ENCODE measurements at regions not wholly inside any gene's neighbourhood (a gene's known extent, or its start where the extent isn't known, plus 50 kb on each side); places are given as distances from the start of the nearest gene placed in this dataset.

DNA sequence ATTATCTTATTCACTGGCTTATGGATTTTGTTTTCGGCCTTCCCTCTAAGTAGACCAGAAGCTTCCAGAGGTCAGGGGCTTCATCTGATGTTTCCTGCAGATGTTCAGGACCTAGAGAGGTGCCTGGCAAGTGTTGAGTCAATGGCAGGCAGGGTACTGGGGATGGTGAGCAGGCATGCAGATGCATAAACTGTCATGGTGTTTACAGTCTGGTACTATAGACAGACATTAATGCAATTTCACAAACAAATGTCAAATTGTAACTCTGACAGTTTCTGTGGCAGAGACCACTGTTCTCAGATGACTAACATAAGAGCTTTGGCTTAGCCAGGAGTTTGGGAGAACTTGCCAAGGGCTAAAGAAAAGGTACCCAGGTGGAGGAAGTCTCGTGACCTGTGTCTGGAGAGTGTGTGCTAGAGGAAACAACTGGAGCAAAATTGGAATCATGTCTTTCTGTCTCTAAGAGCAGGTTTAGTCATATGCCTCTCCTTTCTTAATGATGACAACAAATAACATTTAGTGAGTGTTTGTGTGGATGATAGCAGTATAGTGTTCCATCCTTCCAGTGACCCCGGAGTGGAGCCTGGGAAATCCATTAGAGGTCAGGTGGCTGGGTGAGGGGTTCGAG is 53.7 kb upstream of the TRAK1 start:
- DNase-seq (ENCODE audit: low read depth): no peak

DNA sequence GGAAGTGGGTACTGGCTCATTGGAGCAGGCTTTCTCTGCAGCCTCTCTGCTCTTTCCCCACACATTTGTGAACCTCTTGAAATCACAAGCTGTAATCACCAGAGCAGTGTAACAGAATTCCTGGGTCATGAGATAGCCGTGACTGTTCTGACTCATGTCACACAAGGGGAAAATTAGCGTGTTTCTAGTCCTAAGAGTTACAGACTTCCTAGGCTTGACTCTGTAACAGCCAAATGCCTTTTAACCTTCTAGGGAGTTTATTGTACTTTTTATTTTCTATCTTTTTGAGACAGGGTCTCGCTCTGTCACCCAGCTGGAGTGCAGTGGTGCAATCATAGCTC is 54.7 kb upstream of the TRAK1 start:
- no peak for DNase-seq (ENCODE audit: low read depth)

- DNase-seq (ENCODE audit: low read depth): no peak
Observed at GRCh38 chr3:42035816-42036482, 55.2 kb upstream of the TRAK1 start.

DNA sequence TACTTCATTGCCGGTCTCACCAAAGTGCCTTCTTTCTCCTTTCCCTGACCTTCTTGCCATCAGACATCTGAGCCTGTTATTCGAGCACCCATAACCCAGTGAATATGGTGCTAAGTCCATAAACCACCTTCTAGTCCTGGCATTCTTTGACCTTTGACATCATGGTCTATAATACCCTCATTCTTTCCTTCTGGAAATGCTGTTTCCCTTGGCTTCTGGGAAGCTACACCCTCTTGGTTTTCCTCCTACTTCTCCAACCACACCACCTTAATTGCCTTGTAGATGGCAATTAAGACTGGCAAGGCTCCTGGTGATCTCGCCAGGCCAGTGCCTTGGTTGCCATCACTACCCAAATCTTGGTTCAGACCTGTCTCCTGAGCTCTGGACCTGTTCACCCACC is 56.1 kb upstream of the TRAK1 start:
- no peak for DNase-seq (ENCODE audit: low read depth)

DNA sequence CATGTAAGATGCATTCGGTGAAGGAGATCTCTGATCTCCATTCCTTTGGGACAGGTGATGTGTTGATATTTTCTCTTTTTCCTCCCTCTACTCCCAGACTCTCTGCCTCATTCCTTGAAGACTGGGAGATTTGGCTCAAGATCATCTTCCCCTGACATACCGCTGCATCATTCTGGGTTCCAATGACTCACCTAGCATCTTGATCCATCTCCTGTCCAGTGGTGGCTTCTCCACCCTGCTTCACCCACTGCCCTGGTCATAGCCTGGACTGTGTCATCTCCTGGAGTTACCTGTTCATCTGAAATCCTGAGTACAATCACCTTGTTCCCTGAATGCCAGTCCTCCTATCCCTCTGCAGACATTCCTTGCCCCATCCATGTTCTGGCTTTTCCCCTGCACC is 57.4 kb upstream of the TRAK1 start:
- DNase-seq (ENCODE audit: low read depth): no peak

GRCh38 chr3:42032693-42033349 is 58.3 kb upstream of the TRAK1 start:
- DNase-seq (ENCODE audit: low read depth): no peak

DNA sequence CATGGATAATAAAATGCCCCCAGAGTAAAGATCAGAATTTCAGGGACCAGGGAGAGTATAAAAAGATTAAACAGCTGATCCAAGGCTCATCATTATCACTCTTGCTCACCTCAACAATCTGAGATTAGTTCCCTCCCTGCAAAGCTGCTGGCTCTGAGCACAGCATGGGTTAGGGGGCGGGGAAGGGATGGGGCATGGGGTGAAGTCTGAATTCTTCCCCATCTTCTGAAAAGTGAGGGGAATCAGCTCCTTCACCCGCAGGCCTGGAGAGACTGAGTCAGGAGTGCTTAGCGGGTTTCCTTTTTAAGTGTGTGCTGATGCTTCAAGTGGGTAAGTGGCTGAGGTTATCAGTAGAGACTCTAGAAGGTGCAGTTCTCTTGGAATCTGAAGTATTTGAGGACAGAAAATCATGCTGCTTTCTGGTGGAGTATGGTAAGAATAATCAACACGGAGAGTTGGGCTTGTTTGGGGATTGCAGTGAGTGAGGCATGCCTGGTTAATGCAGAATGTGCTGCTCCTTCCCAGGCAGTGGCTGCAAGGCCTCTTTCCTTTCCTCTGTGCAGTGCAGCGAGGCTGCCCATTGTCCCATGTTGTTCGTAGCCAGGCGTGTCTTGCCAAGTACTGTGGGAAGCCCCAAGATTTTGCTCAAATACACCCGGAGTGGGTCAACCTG is 59.2 kb upstream of the TRAK1 start:
- no peak for DNase-seq (ENCODE audit: low read depth)

DNA sequence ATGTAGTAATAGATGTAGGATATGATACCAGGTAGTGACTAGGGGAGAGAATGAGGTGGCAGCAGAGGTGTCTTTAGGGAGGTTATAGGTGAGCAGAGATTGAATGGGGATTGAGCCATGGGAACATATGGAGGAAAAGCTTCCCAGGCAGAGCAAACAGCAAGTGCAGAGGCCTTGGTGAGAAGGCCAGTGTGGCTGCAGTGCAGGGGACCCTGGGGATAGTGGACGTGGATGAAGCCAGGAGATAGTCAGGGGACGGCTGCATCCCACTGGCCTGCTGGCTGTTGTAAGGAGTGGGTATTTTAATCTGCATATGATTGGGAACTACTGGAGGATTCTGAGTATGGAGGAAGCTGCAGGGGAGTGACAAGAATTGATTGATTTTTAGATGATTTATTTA is 62.7 kb upstream of the TRAK1 start:
- no peak for DNase-seq (ENCODE audit: low read depth)

- DNase-seq (ENCODE audit: low read depth): no peak
Observed at GRCh38 chr3:42027571-42027970, 63.6 kb upstream of the TRAK1 start.

DNA sequence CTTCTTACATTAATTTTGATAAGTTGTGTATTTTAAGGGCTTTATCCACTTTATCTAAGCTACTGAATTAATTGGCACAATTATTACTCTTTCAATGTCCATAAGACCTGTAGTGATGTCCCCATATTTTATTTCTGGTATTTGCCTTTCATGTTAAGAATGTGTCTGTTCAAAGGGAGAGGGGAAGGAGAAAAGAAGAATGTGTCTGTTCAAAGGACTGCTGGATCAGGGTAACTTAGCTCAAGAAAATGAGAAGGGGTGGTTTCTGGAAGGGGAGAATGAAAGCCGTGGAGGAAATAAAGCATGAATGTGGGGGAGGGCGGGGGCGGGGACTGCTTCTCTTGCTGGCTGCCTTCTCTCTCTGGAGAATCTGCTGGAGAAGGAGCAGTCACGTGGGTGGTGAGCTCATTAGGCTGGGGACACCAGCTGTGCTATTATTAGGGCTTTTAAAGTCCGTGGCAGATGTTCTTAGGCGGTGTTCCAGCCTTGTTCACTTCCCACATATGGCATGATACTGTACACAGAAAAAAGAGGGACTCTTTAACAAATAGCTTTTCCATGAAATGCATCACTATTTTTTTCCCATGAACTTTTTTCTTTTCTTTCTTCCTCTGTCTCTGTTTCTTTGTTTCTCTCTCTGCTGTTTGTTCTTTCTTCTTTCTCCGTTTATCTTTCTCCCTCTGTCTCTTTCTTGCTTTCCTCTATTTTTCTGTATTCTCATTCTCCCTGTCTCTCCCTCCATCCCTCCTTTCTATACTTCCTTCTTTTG is 63.7 kb upstream of the ULK4 start:
- DNase-seq (ENCODE audit: low read depth): no peak

DNA sequence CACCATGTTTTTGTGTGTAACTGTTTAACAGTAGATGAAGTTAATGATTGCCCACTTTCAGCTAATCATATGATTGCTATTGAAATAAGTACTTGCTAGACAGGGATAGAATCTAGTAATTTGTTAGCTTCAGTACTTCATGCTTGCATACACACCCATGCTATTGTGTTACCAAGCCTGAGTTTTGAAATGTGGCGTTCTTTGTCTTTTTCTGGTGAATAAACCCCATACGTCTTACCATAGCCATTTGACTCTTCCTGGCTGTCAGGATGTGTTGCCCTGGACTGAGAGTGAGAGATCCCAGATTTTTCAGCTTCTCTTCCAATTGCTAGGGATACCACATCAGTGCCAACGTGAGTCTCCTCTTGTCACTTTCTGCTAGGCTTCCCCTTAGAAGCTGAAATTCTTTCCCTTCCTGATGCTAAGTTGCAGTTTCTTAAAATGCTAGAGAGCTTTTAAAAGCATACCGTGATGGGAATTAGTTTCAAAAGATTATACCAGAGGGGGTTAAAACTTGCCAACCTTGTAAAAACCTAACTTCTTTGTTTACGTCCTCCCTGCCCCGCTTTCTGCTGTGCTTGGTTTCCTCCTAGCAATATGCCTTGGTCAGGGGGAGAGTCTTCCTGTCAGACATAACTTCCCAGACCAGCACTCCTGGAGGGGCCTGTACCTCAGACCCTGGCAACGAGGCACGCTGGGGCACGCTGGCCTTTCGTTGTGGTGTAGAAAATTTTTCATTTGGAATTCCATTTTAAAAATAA is 62.9 kb upstream of the ULK4 start:
- DNase-seq (ENCODE audit: low read depth): no peak

DNA sequence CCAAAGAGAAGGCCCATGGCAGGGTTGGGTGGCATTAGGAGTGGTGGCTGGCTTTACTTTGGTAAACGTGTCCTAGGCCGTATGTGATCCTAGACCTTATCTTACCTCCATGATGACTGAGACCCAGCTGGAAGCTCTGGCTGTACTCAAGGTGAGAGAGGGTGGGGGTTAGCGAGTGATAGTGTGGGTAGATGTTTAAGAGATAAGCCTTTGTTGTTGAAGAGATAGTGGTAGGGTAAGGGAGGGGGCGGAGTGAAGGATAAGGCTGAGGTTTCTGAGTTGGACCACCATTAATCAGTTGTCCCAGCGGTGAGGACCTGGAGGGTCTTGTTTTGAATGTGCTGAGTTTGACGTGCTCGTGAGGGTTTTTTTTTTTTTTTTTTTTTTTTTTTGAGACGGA is 61.5 kb upstream of the ULK4 start:
- no peak for DNase-seq (ENCODE audit: low read depth)

- no peak for DNase-seq (ENCODE audit: low read depth)
Observed at GRCh38 chr3:42022355-42022754, 60.5 kb upstream of the ULK4 start.

DNA sequence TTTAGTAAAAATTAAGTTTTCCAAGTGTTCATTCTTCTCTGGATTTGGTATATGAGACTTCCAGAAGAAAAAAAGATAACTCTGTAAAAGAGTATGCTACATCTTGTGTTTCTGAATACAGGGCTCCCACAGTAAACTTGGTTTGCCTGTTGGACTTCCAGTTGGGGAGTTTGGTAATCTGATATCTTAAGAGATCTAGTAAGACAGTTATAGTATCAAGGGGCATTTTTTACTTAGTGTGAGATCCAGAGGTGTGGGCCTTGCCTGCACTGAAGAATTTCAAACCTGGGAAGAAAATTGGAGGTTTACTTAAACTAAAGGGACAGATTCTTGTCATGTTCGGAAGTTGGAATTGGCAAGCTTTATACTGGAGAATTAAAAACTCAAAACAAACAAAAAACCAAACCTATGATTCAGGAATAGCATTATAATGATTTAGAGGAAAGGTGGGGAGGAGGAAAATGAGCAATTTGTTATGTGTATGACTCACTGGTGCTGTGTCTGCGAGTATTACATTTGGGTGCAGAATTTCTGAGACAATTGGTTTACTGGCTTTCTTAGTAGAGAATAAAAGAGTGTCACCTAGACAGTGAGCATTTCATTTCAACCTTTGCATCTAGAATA is 58.9 kb upstream of the ULK4 start:
- DNase-seq (ENCODE audit: low read depth): no peak

- DNase-seq (ENCODE audit: low read depth): no peak
Observed at GRCh38 chr3:42019953-42020260, 58.0 kb upstream of the ULK4 start.

- no peak for DNase-seq (ENCODE audit: low read depth)
Observed at GRCh38 chr3:42019144-42019952, 57.4 kb upstream of the ULK4 start.

DNA sequence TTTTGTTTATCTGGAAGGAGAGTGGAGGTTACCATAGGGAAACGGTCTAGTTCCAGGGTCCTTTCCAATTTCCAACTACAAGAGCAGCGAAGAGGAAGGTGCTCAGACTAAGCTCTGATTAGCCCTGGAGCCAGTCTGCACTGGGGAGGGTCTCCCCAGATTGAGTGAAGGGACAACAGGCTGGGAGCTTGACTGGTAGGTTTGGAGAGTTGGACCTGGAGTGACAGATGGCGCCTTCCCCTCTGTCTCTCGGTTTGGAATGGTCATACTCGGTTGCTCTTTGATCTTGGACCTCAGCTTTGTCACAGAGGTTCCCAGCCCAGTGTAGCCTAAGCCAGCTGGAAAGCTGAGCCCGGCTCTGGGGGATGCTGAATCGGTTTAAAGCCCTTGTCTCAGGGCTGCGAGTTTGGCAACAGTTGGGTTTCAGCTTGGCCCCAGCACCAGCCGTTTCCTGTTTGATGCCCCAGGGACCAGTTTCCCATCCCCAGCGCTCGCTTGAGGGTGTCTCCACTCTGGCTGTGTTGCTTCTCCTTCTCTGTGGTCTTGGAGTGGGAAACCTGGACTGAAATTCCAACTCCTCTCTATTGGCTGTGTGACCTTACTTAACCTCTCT is 53.1 kb upstream of the ULK4 start:
- no peak for DNase-seq (ENCODE audit: low read depth)

DNA sequence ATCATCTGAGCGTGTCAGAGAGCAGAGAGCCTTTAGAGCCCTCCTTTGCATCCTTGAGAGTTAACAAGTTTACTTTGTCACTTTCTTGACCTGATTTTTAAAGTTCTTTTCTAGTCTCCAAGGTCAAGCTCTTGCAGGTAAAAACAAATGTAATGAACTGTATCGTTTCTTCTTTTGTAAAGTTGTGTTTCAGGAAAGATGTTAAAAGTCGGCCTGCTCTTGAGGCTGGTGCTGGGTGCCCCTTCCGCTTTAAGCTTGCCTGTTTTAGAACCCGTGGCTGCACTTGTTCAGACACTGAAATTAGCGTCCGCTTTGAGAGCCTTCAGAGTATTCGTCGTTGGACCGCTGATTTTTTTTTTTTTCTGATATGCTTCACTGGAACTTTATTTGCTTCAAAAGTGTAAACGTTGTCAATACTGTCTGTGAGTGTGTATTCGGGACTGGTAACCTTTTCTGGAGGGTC is 52.6 kb upstream of the ULK4 start:
- DNase-seq (ENCODE audit: low read depth): no peak

GRCh38 chr3:42013691-42014457 is 52.0 kb upstream of the ULK4 start:
- DNase-seq (ENCODE audit: low read depth): peak; percentile 18

Data from stimulated activated CD8-positive, alpha-beta memory T cell treated with anti-CD3 and anti-CD28 coated beads, Interleukin-12 subunit alpha, Interleukin-12 subunit beta, amount 100 ng/mL, for 4 hours (primary cell).